ENCODE measurements at regions not wholly inside any gene's neighbourhood (a gene's known extent, or its start where the extent isn't known, plus 50 kb on each side); places are given as distances from the start of the nearest gene placed in this dataset.

DNA sequence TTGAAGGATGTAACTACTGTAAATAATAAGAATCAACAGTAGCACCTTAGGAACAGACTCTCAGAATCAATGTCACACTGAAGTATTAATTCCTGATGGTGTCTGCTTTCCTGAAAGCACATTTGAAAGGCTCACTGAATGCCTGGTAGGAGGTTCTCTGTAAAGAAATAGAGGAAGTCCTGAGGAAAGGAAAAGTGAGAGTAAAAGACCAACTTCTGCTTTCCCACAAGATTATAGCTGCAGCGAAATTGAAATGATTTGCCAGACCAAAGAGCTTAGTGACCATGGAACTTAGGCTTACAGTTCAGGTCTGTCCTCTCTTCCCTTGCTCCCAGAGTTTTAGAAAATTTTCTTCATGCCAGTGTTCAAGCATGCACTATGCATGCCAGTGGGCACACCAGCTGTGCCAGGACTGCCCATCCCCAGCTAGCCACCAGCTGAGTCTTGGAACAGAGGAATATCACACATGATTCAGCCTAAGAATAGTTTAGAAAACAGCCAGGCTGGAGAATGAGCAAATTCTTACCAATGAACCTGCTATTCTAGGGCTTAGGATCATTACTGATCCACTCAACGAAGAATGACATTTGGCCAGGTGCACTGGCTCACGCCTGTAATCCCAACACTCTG, 123.2 kb downstream of the HERPUD2 start:
- TF ChIP-seq, protein P1, sequence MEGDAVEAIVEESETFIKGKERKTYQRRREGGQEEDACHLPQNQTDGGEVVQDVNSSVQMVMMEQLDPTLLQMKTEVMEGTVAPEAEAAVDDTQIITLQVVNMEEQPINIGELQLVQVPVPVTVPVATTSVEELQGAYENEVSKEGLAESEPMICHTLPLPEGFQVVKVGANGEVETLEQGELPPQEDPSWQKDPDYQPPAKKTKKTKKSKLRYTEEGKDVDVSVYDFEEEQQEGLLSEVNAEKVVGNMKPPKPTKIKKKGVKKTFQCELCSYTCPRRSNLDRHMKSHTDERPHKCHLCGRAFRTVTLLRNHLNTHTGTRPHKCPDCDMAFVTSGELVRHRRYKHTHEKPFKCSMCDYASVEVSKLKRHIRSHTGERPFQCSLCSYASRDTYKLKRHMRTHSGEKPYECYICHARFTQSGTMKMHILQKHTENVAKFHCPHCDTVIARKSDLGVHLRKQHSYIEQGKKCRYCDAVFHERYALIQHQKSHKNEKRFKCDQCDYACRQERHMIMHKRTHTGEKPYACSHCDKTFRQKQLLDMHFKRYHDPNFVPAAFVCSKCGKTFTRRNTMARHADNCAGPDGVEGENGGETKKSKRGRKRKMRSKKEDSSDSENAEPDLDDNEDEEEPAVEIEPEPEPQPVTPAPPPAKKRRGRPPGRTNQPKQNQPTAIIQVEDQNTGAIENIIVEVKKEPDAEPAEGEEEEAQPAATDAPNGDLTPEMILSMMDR (IDR thresholded peaks at IDR 0.05 in 4 of 5, conservative IDR thresholded peaks at IDR 0.05 in 1 of 5): no peak
- TF ChIP-seq POLR2A (IDR thresholded peaks at IDR 0.05): no peak

All from gastrocnemius medialis (tissue), 4 donors.